Sigmoid colon (tissue), 6 donors: ENCODE measurements at regions not wholly inside any gene's neighbourhood (a gene's known extent, or its start where the extent isn't known, plus 50 kb on each side); places are given as distances from the start of the nearest gene placed in this dataset.

ENCODE experiments used
- DNase-seq: peaks from one replicate; pipeline ENCODE4 v3.0.0-alpha.2; 2019
- H3K27ac ChIP-seq, 4 donors: fragments of 200-600 bp; sonication (generic); one replicate each; pipeline ENCODE4 v1.5.1; 2016 to 2019; ENCODE audit warnings: mild to moderate bottlenecking in 1 of 4
- H3K27me3 ChIP-seq, 3 donors: fragments of 200-600 bp; sonication (generic); one replicate each; pipeline ENCODE4 v1.5.1; 2019; ENCODE audit warnings: mild to moderate bottlenecking in 1 of 3
- H3K36me3 ChIP-seq, 4 donors: fragments of 200-600 bp; sonication (generic); one replicate each; pipeline ENCODE4 v1.5.1; 2016 to 2019
- H3K4me1 ChIP-seq, 4 donors: fragments of 200-600 bp; sonication (generic); one replicate each; pipeline ENCODE4 v1.5.1; 2017 to 2019
- H3K4me3 ChIP-seq, 4 donors: fragments of 200-600 bp; sonication (generic); one replicate each; pipeline ENCODE4 v1.5.1; 2017 to 2019; ENCODE audit warnings: mild to moderate bottlenecking in 2 of 4, moderate library complexity in 1 of 4
- H3K9me3 ChIP-seq, 4 donors: fragments of 200-600 bp in 3 of 4; sonication (generic) in 3 of 4; one replicate each; pipeline versions ENCODE4 v1.5.1 to v1.6.1; 2013 to 2019
- EP300 ChIP-seq, 4 donors: sonication (generic); formaldehyde crosslinking; IDR thresholded peaks; one replicate each; pipeline ENCODE4 v1.6.1; 2017; ENCODE audit warnings: antibody characterized with exemption in 4 of 4
- POLR2A ChIP-seq, 2 donors: fragments of 450-650 bp; IDR thresholded peaks; one replicate each; pipeline ENCODE4 v1.6.1; 2016; ENCODE audit warnings: antibody characterized with exemption in 2 of 2, mild to moderate bottlenecking in 2 of 2, moderate library complexity in 2 of 2
- POLR2AphosphoS5 ChIP-seq, 4 donors: sonication (generic); formaldehyde crosslinking; IDR thresholded peaks; one replicate each; pipeline ENCODE4 v1.6.1; 2017; ENCODE audit warnings: antibody characterized with exemption in 4 of 4
- WGBS, 2 donors: extraction: QIAGEN DNeasy Blood & Tissue Kit; methylation state at CpG; one replicate each; pipeline ENCODE4 v1.1.7; 2013; 5-methylcytosine and 5-hydroxymethylcytosine counted together
- intact Hi-C: fragments of 100-400 bp; cut with DNase I; formaldehyde crosslinking; loops from one replicate; pipeline ENCODE4 v1.15.1; 2023
- TF ChIP-seq, protein P1 (sequence below), 4 experiments: fragments of 450-650 bp in 3 of 4; fragments of 200-600 bp in 1 of 4; IDR thresholded peaks; one replicate each; pipeline ENCODE4 v1.5.1; 2016 to 2019; ENCODE audit warnings: antibody characterized with exemption in 4 of 4, mild to moderate bottlenecking in 3 of 4, moderate library complexity in 2 of 4
- donor health status: healthy with polysubstance abuse.
- donor health status: healthy.

DNA sequence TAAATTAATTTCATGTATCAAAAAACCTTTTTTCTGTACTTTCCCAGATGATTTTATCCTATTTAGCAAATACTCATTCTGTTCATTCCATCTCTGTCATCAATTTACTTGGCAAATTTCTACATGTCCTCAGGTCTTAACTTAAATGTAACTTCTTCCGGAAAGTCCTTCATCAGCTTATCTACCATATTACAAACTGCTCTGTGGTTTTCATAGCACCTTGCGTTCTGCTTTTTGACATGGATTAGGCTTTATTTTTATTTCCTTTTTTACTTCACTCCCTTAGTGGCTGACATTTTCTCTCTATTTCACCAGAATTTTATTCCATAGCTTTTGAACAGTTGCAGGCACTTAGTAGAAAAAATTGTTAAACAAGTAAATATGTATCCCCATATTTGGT lies 1040.8 kb downstream of the TAF11L14 start:
- TF ChIP-seq EP300 (IDR thresholded peaks at IDR 0.05) (no peak), POLR2A (IDR thresholded peaks at IDR 0.05) (no peak), POLR2AphosphoS5 (IDR thresholded peaks at IDR 0.05) (no peak)
- TF ChIP-seq, protein P1, sequence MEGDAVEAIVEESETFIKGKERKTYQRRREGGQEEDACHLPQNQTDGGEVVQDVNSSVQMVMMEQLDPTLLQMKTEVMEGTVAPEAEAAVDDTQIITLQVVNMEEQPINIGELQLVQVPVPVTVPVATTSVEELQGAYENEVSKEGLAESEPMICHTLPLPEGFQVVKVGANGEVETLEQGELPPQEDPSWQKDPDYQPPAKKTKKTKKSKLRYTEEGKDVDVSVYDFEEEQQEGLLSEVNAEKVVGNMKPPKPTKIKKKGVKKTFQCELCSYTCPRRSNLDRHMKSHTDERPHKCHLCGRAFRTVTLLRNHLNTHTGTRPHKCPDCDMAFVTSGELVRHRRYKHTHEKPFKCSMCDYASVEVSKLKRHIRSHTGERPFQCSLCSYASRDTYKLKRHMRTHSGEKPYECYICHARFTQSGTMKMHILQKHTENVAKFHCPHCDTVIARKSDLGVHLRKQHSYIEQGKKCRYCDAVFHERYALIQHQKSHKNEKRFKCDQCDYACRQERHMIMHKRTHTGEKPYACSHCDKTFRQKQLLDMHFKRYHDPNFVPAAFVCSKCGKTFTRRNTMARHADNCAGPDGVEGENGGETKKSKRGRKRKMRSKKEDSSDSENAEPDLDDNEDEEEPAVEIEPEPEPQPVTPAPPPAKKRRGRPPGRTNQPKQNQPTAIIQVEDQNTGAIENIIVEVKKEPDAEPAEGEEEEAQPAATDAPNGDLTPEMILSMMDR (IDR thresholded peaks at IDR 0.05), result no peak
- Histone ChIP-seq H3K36me3 (no peaks in the 10 kb centered on the region), H3K27me3 (no peaks in the 10 kb centered on the region), H3K27ac (no peak overlapping the region), H3K4me3 (no peak overlapping the region), H3K4me1 (no peaks in the 10 kb centered on the region), H3K9me3 (no peaks in the 10 kb centered on the region)
- 67 to 68% methylated on average over 2 of the region's 2 CpGs for WGBS, 2 donors
- intact Hi-C loops, result no loop called here
- DNase-seq, result no peak

DNA sequence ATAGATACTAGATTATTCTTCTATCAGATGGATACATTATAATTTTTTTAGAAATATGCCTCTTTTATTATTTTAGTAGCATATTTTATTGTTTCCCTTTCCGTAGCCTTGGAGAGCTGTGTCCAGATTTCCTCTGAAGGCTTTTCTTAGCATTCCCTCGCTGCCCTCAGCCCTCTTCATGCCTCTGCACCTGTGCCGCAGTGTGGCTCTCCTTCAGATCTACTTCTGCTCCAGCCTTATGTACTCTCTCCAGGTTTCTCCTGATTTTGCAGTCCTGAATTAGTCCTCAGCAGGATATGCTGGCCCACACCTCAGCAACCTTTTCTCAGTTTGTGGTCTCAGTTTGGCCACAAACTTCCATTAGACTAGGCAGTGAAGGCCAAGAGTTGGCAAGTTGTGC lies 1052.0 kb downstream of the TAF11L14 start:
- H3K36me3 ChIP-seq, result no peaks in the 10 kb centered on the region
- no peaks in the 10 kb centered on the region for H3K27me3 ChIP-seq
- TF ChIP-seq EP300 (IDR thresholded peaks at IDR 0.05), result no peak
- no peak for TF ChIP-seq POLR2AphosphoS5 (IDR thresholded peaks at IDR 0.05)
- TF ChIP-seq, protein P1 (IDR thresholded peaks at IDR 0.05), result no peak
- no peak for TF ChIP-seq POLR2A (IDR thresholded peaks at IDR 0.05)
- H3K27ac ChIP-seq, result no peak overlapping the region
- DNase-seq, result no peak
- no peak overlapping the region for H3K4me3 ChIP-seq
- intact Hi-C loops, result no loop called here
- H3K4me1 ChIP-seq, result no peaks in the 10 kb centered on the region
- WGBS, 2 donors, result 82 to 88% methylated on average over 3 of the region's 3 CpGs
- no peaks in the 10 kb centered on the region for H3K9me3 ChIP-seq

DNA sequence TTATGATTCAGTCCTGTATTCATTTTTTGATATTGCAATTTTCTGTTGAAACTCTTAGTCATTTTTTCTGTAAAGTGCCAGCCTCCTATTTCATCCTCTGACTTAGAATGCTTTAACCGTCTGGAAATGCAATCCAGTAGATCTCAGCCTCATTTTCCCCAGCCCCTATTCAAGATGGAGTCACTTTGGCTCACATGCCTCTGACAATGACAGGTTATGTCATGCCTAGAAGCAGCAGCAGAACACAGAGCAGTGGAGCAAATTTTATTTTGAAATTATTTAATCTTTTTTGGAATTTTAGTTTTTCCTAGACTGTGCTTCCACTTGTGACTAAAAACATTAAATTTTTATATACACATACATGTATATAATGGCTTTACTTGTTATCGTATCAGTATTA lies 1053.2 kb downstream of the TAF11L14 start:
- intact Hi-C loops, result no loop called here
- H3K4me3 ChIP-seq, result no peak overlapping the region
- TF ChIP-seq EP300 (IDR thresholded peaks at IDR 0.05) (no peak), POLR2A (IDR thresholded peaks at IDR 0.05) (no peak), POLR2AphosphoS5 (IDR thresholded peaks at IDR 0.05) (no peak)
- TF ChIP-seq, protein P1 (IDR thresholded peaks at IDR 0.05), result no peak
- DNase-seq, result no peak
- H3K4me1 ChIP-seq, result no peaks in the 10 kb centered on the region
- H3K27me3 ChIP-seq, result no peaks in the 10 kb centered on the region
- WGBS, 2 donors, result 83 to 94% methylated on average over 2 of the region's 2 CpGs
- no peak overlapping the region for H3K27ac ChIP-seq
- H3K9me3 ChIP-seq, result no peaks in the 10 kb centered on the region
- no peaks in the 10 kb centered on the region for H3K36me3 ChIP-seq

DNA sequence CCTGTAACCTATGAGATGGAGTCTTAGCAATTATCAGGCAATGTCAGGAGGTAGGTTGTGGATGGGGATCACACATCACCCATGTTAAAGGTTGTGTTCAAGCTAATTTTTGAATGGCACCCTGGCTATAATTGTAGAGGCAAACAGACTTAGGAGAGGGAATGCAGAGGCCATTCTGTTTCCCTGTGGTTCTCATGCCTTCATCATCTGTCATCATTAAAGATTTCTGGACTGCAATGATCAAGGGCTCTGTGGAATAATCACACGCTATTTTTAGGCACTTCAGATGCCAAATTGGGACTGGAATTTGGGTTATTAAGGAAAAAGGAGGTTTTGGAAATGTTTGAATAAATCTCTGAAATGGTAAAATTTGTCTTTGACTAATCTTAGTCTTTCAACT lies 1065.4 kb downstream of the TAF11L14 start:
- WGBS, 2 donors, result 85 to 91% methylated on average over 1 of the region's 1 CpG
- no peak overlapping the region for H3K4me3 ChIP-seq
- no peaks in the 10 kb centered on the region for H3K36me3 ChIP-seq
- H3K27ac ChIP-seq, result no peak overlapping the region
- TF ChIP-seq POLR2A (IDR thresholded peaks at IDR 0.05) (no peak), EP300 (IDR thresholded peaks at IDR 0.05) (no peak), POLR2AphosphoS5 (IDR thresholded peaks at IDR 0.05) (no peak)
- TF ChIP-seq, protein P1 (IDR thresholded peaks at IDR 0.05), result no peak
- no peaks in the 10 kb centered on the region for H3K27me3 ChIP-seq
- no peaks in the 10 kb centered on the region for H3K4me1 ChIP-seq
- no peaks in the 10 kb centered on the region for H3K9me3 ChIP-seq
- DNase-seq, result no peak
- intact Hi-C loops, result loop anchor here (10.0 kb wide), 1 partner anchor 235 kb away; no protein-coding TSS in a partner anchor

DNA sequence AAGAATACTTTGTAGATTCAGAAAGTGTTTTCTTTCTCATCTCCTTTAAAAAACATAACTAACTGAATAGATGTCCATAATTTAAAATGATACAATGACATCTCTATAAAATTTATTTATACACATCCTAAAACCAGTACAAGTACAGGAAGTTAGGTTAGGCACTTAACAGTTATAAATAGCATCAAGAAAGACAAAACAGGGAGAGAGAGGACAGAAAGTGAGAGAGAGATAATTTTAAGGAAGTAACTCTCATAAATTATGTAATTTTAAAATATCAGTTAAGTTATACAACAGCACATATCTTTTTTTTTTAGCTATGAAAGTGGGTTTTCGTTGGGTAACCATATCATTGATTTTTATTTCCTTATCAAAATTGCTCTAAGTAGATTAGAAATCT lies 1068.6 kb downstream of the TAF11L14 start:
- Histone ChIP-seq H3K27me3 (no peaks in the 10 kb centered on the region), H3K9me3 (no peaks in the 10 kb centered on the region), H3K4me1 (no peaks in the 10 kb centered on the region), H3K27ac (no peak overlapping the region), H3K36me3 (no peaks in the 10 kb centered on the region), H3K4me3 (no peak overlapping the region)
- 17 to 21% methylated on average over 1 of the region's 1 CpG for WGBS, 2 donors
- TF ChIP-seq POLR2A (IDR thresholded peaks at IDR 0.05) (no peak), POLR2AphosphoS5 (IDR thresholded peaks at IDR 0.05) (no peak)
- TF ChIP-seq, protein P1 (IDR thresholded peaks at IDR 0.05), result no peak
- intact Hi-C loops, result no loop called here
- DNase-seq, result no peak
